Activated CD4-positive, alpha-beta memory T cell treated with anti-CD3 and anti-CD28 coated beads, Interleukin-2, amount 10 ng/mL, durations not matched to agents 7 days and 5 days (primary cell): ENCODE measurements at regions not wholly inside any gene's neighbourhood (a gene's known extent, or its start where the extent isn't known, plus 50 kb on each side); places are given as distances from the start of the nearest gene placed in this dataset.
"Not testable (repeated sequence)": the region's sequence is repeated elsewhere in the genome, so short reads cannot be mapped to it uniquely, and the experiment has no call there.

Experiments used
- CTCF ChIA-PET: fragments of 350-600 bp; sonication (Branson Sonifier 250); formaldehyde crosslinking; loops from one replicate; lab custom pipeline; 2021; ENCODE audit warnings: antibody characterized with exemption, inconsistent platforms; lab: Charles Lee
- POLR2A ChIA-PET: fragments of 350-600 bp; sonication (Branson Sonifier 250); formaldehyde crosslinking; loops from one replicate; lab custom pipeline; 2021; ENCODE audit warnings: antibody characterized with exemption; lab: Charles Lee
- DNase-seq: peaks from one replicate; pipeline ENCODE4 v3.0.0-alpha.2; 2020
- H3K27ac Mint-ChIP-seq: one replicate; pipeline ENCODE4 v1.8.0; 2021; ENCODE audit warnings: mild to moderate bottlenecking, mixed read lengths
- H3K27me3 Mint-ChIP-seq: one replicate; pipeline ENCODE4 v1.8.0; 2021; ENCODE audit warnings: mixed read lengths
- H3K36me3 Mint-ChIP-seq: one replicate; pipeline ENCODE4 v1.8.0; 2021; ENCODE audit warnings: low read depth, mixed read lengths
- H3K4me1 Mint-ChIP-seq: one replicate; pipeline ENCODE4 v1.8.0; 2021; ENCODE audit warnings: mixed read lengths
- H3K4me3 Mint-ChIP-seq: one replicate; pipeline ENCODE4 v1.8.0; 2021; ENCODE audit warnings: mild to moderate bottlenecking, mixed read lengths
- H3K9me3 Mint-ChIP-seq: one replicate; pipeline ENCODE4 v1.8.0; 2021; ENCODE audit warnings: mixed read lengths

GRCh38 chr6:141783585-141783984, 349.1 kb upstream of the GJE1 start:
- Mint-ChIP-seq H3K4me1 (no peaks in the 10 kb centered on the region), H3K9me3 (no peaks in the 10 kb centered on the region)

GRCh38 chr6:141780296-141780695, 352.4 kb upstream of the GJE1 start:
- H3K36me3 Mint-ChIP-seq, result no peaks in the 10 kb centered on the region
- no peak for DNase-seq
- no peaks in the 10 kb centered on the region for H3K9me3 Mint-ChIP-seq
- ChIA-PET CTCF (no interaction called here), POLR2A (no interaction called here)
- no peak overlapping the region for H3K27ac Mint-ChIP-seq
- no peak overlapping the region for H3K4me3 Mint-ChIP-seq
- H3K4me1 Mint-ChIP-seq, result no peaks in the 10 kb centered on the region
- H3K27me3 Mint-ChIP-seq, result no peaks in the 10 kb centered on the region

More at GRCh38 chr6:141783585-141783984, 349.1 kb upstream of the GJE1 start:
- Mint-ChIP-seq H3K27me3 (no peaks in the 10 kb centered on the region), H3K36me3 (no peaks in the 10 kb centered on the region), H3K27ac (no peak overlapping the region), H3K4me3 (no peak overlapping the region)
- POLR2A ChIA-PET, result no interaction called here
- DNase-seq, result no peak
- CTCF ChIA-PET, result no interaction called here

- no peak overlapping the region for H3K4me3 Mint-ChIP-seq
- POLR2A ChIA-PET, result no interaction called here
- H3K4me1 Mint-ChIP-seq, result no peaks in the 10 kb centered on the region
- DNase-seq, result no peak
- H3K27ac Mint-ChIP-seq, result no peak overlapping the region
- no peaks in the 10 kb centered on the region for H3K27me3 Mint-ChIP-seq
- CTCF ChIA-PET, result no interaction called here
- H3K9me3 Mint-ChIP-seq, result peaks cover 2% of the 10 kb centered on the region
- no peaks in the 10 kb centered on the region for H3K36me3 Mint-ChIP-seq
These were observed 368.3 kb upstream of the GJE1 start for GRCh38 chr6:141764388-141764787.

- peaks cover 2% of the 10 kb centered on the region for H3K9me3 Mint-ChIP-seq
- H3K4me3 Mint-ChIP-seq, result no peak overlapping the region
- ChIA-PET POLR2A (no interaction called here), CTCF (no interaction called here)
- H3K36me3 Mint-ChIP-seq, result no peaks in the 10 kb centered on the region
- H3K4me1 Mint-ChIP-seq, result no peaks in the 10 kb centered on the region
- H3K27ac Mint-ChIP-seq, result no peak overlapping the region
- H3K27me3 Mint-ChIP-seq, result no peaks in the 10 kb centered on the region
- no peak for DNase-seq
These were observed 374.3 kb upstream of the GJE1 start for GRCh38 chr6:141758430-141758829.

- ChIA-PET POLR2A (no interaction called here), CTCF (no interaction called here)
- Mint-ChIP-seq H3K4me1 (peaks cover 5% of the 10 kb centered on the region), H3K36me3 (no peaks in the 10 kb centered on the region), H3K27me3 (no peaks in the 10 kb centered on the region), H3K9me3 (no peaks in the 10 kb centered on the region), H3K27ac (no peak overlapping the region), H3K4me3 (no peak overlapping the region)
- DNase-seq, result no peak
These were observed 379.5 kb upstream of the GJE1 start for GRCh38 chr6:141753180-141753579.

- H3K27ac Mint-ChIP-seq, result no peak overlapping the region
- no peak for DNase-seq
- no peak overlapping the region for H3K4me3 Mint-ChIP-seq
- ChIA-PET CTCF (no interaction called here), POLR2A (no interaction called here)
- peaks cover 5% of the 10 kb centered on the region for H3K4me1 Mint-ChIP-seq
- H3K9me3 Mint-ChIP-seq, result no peaks in the 10 kb centered on the region
- no peaks in the 10 kb centered on the region for H3K36me3 Mint-ChIP-seq
- no peaks in the 10 kb centered on the region for H3K27me3 Mint-ChIP-seq
These were observed 380.0 kb upstream of the GJE1 start for GRCh38 chr6:141752677-141753076.

- H3K27me3 Mint-ChIP-seq, H3K27ac Mint-ChIP-seq, CTCF ChIA-PET, POLR2A ChIA-PET, DNase-seq, H3K4me3 Mint-ChIP-seq, H3K36me3 Mint-ChIP-seq, H3K9me3 Mint-ChIP-seq, H3K4me1 Mint-ChIP-seq: not testable (repeated sequence)
These were observed 386.4 kb upstream of the GJE1 start for GRCh38 chr6:141746324-141746723.

- Mint-ChIP-seq H3K9me3 (peaks cover 3% of the 10 kb centered on the region), H3K27ac (no peak overlapping the region), H3K36me3 (no peaks in the 10 kb centered on the region), H3K27me3 (no peaks in the 10 kb centered on the region), H3K4me3 (no peak overlapping the region), H3K4me1 (no peaks in the 10 kb centered on the region)
- ChIA-PET CTCF (no interaction called here), POLR2A (no interaction called here)
- DNase-seq, result no peak
These were observed 387.8 kb upstream of the GJE1 start for GRCh38 chr6:141744971-141745370.

- no peaks in the 10 kb centered on the region for H3K36me3 Mint-ChIP-seq
- no peaks in the 10 kb centered on the region for H3K4me1 Mint-ChIP-seq
- POLR2A ChIA-PET, result no interaction called here
- H3K4me3 Mint-ChIP-seq, result no peak overlapping the region
- CTCF ChIA-PET, result no interaction called here
- H3K9me3 Mint-ChIP-seq, result peaks cover 3% of the 10 kb centered on the region
- H3K27me3 Mint-ChIP-seq, result no peaks in the 10 kb centered on the region
- DNase-seq, result no peak
- no peak overlapping the region for H3K27ac Mint-ChIP-seq
These were observed 388.4 kb upstream of the GJE1 start for GRCh38 chr6:141744194-141744925.

- ChIA-PET CTCF (no interaction called here), POLR2A (no interaction called here)
- H3K4me3 Mint-ChIP-seq, result no peak overlapping the region
- no peak for DNase-seq
- no peaks in the 10 kb centered on the region for H3K27me3 Mint-ChIP-seq
- H3K27ac Mint-ChIP-seq, result no peak overlapping the region
- no peaks in the 10 kb centered on the region for H3K4me1 Mint-ChIP-seq
- no peaks in the 10 kb centered on the region for H3K9me3 Mint-ChIP-seq
- H3K36me3 Mint-ChIP-seq, result no peaks in the 10 kb centered on the region
These were observed 396.6 kb upstream of the GJE1 start for GRCh38 chr6:141736104-141736503.

GRCh38 chr6:141735126-141735525, 397.6 kb upstream of the GJE1 start:
- Mint-ChIP-seq H3K36me3 (no peaks in the 10 kb centered on the region), H3K4me1 (no peaks in the 10 kb centered on the region), H3K27me3 (no peaks in the 10 kb centered on the region), H3K4me3 (no peak overlapping the region), H3K9me3 (no peaks in the 10 kb centered on the region), H3K27ac (no peak overlapping the region)
- ChIA-PET CTCF (no interaction called here), POLR2A (no interaction called here)
- no peak for DNase-seq

GRCh38 chr6:141734071-141734840, 398.5 kb upstream of the GJE1 start:
- CTCF ChIA-PET, result no interaction called here
- Mint-ChIP-seq H3K27ac (no peak overlapping the region), H3K4me3 (no peak overlapping the region), H3K27me3 (no peaks in the 10 kb centered on the region), H3K36me3 (no peaks in the 10 kb centered on the region), H3K9me3 (no peaks in the 10 kb centered on the region), H3K4me1 (no peaks in the 10 kb centered on the region)
- POLR2A ChIA-PET, result no interaction called here
- DNase-seq, result no peak

- ChIA-PET CTCF (no interaction called here), POLR2A (no interaction called here)
- Mint-ChIP-seq H3K27ac (no peak overlapping the region), H3K36me3 (no peaks in the 10 kb centered on the region), H3K4me1 (no peaks in the 10 kb centered on the region), H3K9me3 (no peaks in the 10 kb centered on the region), H3K4me3 (no peak overlapping the region), H3K27me3 (no peaks in the 10 kb centered on the region)
- no peak for DNase-seq
These were observed 403.6 kb upstream of the GJE1 start for GRCh38 chr6:141729146-141729545.

- CTCF ChIA-PET, result no interaction called here
- POLR2A ChIA-PET, result no interaction called here
- no peak for DNase-seq
- Mint-ChIP-seq H3K4me1 (no peaks in the 10 kb centered on the region), H3K4me3 (no peak overlapping the region), H3K27ac (no peak overlapping the region), H3K9me3 (no peaks in the 10 kb centered on the region), H3K36me3 (no peaks in the 10 kb centered on the region), H3K27me3 (no peaks in the 10 kb centered on the region)
These were observed 404.4 kb upstream of the GJE1 start for GRCh38 chr6:141728330-141728729.
